Body of pancreas (tissue), 4 donors: ENCODE measurements at regions not wholly inside any gene's neighbourhood (a gene's known extent, or its start where the extent isn't known, plus 50 kb on each side); places are given as distances from the start of the nearest gene placed in this dataset.

ENCODE experiments used
- CTCF ChIP-seq, 7 experiments: fragments of 450-650 bp in 4 of 7; fragments of 200-600 bp in 3 of 7; sonication (generic) in 3 of 7; IDR thresholded peaks; one replicate each; pipeline ENCODE4 v1.5.1; 2016 to 2019; ENCODE audit warnings: antibody characterized with exemption in 7 of 7
- POLR2A ChIP-seq, 3 donors: fragments of 450-650 bp; IDR thresholded peaks; one replicate each; pipeline ENCODE4 v1.6.1; 2016; ENCODE audit warnings: antibody characterized with exemption in 3 of 3, mild to moderate bottlenecking in 2 of 3

- TF ChIP-seq CTCF (IDR thresholded peaks at IDR 0.05) (no peak), POLR2A (IDR thresholded peaks at IDR 0.05) (no peak)
Observed at GRCh38 chr9:107426126-107426525, 63.4 kb downstream of the KLF4 start.
